Spinal cord (tissue), 9 donors: ENCODE measurements at regions not wholly inside any gene's neighbourhood (a gene's known extent, or its start where the extent isn't known, plus 50 kb on each side); places are given as distances from the start of the nearest gene placed in this dataset.

Experiments used
- DNase-seq, 6 donors: peaks; one replicate each; pipeline versions ENCODE4 v3.0.0 to v3.0.0-alpha.2; 2013 to 2015; ENCODE audit warnings: low spot score in 6 of 6, low read depth in 4 of 6
- H3K27ac ChIP-seq: one replicate; pipeline ENCODE4 v1.5.1; 2013; ENCODE audit warnings: low read depth, low read length, control low read depth
- H3K27me3 ChIP-seq: one replicate; pipeline ENCODE4 v1.6.1; 2013; ENCODE audit warnings: low read length; ENCODE audit not compliant: control insufficient read depth, insufficient read depth
- H3K36me3 ChIP-seq: one replicate; pipeline ENCODE4 v1.6.1; 2013; ENCODE audit warnings: low read length; ENCODE audit not compliant: control insufficient read depth, insufficient read depth
- H3K4me1 ChIP-seq: one replicate; pipeline ENCODE4 v1.6.1; 2013; ENCODE audit warnings: low read length; ENCODE audit not compliant: control insufficient read depth, insufficient read depth
- H3K4me3 ChIP-seq: one replicate; pipeline ENCODE4 v1.5.1; 2013; ENCODE audit warnings: low read depth, low read length, control low read depth
- H3K9me3 ChIP-seq: one replicate; pipeline ENCODE4 v1.6.1; 2013; ENCODE audit warnings: low read length; ENCODE audit not compliant: control insufficient read depth, insufficient read depth
- WGBS: methylation state at CpG from one replicate; pipeline ENCODE4 v1.1.5; 2013; ENCODE audit warnings: missing lambda C conversion rate; ENCODE audit not compliant: insufficient coverage; 5-methylcytosine and 5-hydroxymethylcytosine counted together
- donor health status: healthy.

DNA sequence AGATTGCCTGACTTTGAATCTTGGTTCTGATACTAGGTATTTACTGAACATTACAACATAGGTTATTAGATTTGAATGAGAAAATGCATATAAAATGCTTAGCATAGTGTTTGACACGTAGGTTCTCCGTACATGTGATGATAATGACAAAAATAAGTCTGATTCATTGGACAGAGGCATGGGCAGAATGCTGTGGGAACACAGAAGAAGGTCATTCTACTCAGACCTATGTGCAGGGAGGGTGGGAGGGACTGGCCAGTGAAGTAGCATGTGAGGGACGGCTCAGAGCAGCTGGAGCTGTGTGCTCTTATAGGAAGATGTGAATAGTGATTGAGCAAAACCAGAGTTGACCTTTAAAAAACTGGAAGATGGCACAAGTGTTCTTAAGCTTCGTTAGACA, 256.8 kb upstream of the RAG2 start:
- WGBS = 100% methylated on average over 3 of the region's 4 CpGs
- H3K36me3 ChIP-seq = no peaks in the 10 kb centered on the region
- no peaks in the 10 kb centered on the region for H3K27me3 ChIP-seq
- DNase-seq = no peak
- no peak overlapping the region for H3K4me3 ChIP-seq
- no peaks in the 10 kb centered on the region for H3K9me3 ChIP-seq
- H3K27ac ChIP-seq = no peak overlapping the region
- H3K4me1 ChIP-seq = no peaks in the 10 kb centered on the region

DNA sequence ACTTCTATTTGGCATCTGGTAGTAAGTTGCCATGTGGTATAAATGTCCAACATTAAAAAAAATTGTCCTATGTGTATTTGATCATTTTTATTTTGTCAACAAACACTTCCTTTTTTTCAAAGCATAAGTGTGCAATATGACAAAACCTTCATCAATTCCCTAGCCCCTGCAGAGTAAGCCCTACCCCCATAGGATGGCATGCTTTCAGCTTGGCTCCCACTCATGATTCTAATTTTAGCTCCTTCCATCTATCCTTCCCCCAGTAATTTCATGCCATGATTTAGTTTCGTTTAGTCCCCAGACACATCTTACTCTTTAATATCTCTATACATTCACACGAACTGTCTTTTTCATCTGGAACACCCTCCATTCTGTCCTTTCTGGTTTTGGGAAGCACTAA, 250.6 kb upstream of the RAG2 start:
- 91% methylated on average over 2 of the region's 2 CpGs for WGBS
- peak in 1 of 6 donors; percentile 28 for DNase-seq
- no peak overlapping the region for H3K4me3 ChIP-seq
- no peaks in the 10 kb centered on the region for H3K36me3 ChIP-seq
- H3K27me3 ChIP-seq = no peaks in the 10 kb centered on the region
- no peak overlapping the region for H3K27ac ChIP-seq
- no peaks in the 10 kb centered on the region for H3K9me3 ChIP-seq
- no peaks in the 10 kb centered on the region for H3K4me1 ChIP-seq

DNA sequence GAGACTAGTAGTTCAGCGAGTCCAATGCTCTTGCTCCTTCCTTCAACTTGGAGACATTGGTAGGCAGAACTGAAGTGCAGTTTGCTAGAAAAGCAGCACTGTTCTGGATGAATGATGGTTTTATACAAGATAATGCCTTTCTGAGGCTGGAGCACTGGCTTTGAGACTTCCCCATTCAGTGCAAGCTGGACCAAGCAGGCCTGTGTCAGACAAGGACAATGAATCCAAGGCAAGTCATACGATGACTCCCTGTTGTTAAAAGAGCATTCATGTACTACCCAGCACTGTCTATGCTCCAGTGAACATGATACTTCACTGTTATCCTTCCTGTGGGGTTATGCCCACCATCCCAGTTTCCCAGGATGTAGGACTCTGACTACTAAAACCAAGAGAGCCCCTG, 242.3 kb upstream of the RAG2 start:
- no peak overlapping the region for H3K27ac ChIP-seq
- peak in 1 of 6 donors; percentile 24 for DNase-seq
- H3K27me3 ChIP-seq = no peaks in the 10 kb centered on the region
- H3K4me1 ChIP-seq = peaks cover 5% of the 10 kb centered on the region
- no peaks in the 10 kb centered on the region for H3K9me3 ChIP-seq
- H3K36me3 ChIP-seq = no peaks in the 10 kb centered on the region
- no peak overlapping the region for H3K4me3 ChIP-seq
- WGBS = 17% methylated on average over 1 of the region's 2 CpGs

DNA sequence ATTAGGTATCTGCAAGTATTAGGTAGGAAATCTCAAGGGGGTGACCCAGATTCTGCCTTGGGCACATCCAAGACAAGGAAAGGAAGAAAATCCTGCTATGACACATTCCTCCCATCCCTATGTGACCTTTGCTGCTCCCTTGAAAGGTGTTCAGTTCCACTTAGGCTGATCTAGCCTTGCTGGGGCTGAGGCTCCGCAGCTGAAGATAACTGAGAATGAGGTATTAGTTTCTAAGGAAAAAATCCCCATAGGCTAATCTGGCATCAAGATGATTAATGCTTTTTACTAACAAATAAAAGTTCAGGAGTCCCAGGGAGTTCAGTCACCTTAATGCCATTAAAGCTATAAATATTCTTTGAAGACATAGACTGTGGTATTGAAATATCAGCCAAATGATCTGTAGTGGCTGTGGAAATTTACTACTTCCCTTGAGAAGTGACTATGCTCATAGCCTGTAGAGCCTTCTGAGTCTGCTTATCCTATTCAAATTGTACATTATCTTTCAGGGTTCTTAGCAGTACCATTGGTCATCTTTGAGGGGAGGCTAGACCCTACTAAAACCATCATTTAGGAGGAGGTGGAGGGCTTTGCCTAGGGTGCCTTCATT, 239.9 kb upstream of the RAG2 start:
- no peaks in the 10 kb centered on the region for H3K36me3 ChIP-seq
- no peak for DNase-seq
- no CpG with 5 or more reads among the region's 1 CpG for WGBS
- H3K4me3 ChIP-seq = no peak overlapping the region
- H3K9me3 ChIP-seq = no peaks in the 10 kb centered on the region
- peaks cover 5% of the 10 kb centered on the region for H3K4me1 ChIP-seq
- no peak overlapping the region for H3K27ac ChIP-seq
- H3K27me3 ChIP-seq = no peaks in the 10 kb centered on the region

DNA sequence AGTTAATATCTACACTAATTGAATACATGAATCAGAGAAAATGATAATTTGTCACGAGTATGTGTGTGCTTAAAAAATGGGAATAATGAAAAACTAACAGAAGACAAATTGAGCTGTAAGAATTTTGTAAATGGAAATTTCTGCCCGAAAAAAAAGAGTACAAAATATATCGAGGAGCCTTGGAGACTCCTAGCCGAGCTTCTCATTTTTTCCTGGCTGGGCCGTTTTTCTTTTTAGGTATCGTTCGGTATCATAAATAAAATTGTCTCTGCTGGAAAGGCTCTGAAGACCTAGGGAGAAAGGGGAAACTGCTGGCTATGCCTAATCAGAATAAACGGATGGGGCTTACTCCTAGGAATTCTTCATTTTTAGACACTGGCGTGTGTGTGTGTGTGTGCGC, 227.2 kb upstream of the RAG2 start:
- no peak overlapping the region for H3K27ac ChIP-seq
- no peak for DNase-seq
- no peaks in the 10 kb centered on the region for H3K27me3 ChIP-seq
- H3K9me3 ChIP-seq = no peaks in the 10 kb centered on the region
- no peak overlapping the region for H3K4me3 ChIP-seq
- 84% methylated on average over 10 of the region's 10 CpGs for WGBS
- no peaks in the 10 kb centered on the region for H3K36me3 ChIP-seq
- H3K4me1 ChIP-seq = no peaks in the 10 kb centered on the region

DNA sequence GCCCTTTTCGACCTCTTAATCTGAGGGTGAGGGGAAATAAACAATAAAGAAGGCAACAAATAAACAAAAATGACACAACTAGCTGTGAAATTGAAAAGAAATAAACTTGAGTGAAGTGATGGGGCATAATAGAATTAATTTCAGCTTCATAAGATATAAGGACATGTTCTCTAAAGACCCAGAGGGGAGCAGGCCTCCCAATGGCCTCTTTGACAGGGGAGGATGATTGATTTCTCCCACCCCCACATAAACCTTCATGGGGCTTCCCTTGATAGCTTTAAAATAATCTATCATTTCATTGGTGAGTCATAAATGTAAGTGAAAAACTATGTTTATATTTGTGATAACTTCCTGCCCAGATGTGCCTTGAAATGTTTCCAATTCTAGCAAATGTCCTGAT, 226.3 kb upstream of the RAG2 start:
- H3K36me3 ChIP-seq = no peaks in the 10 kb centered on the region
- H3K27me3 ChIP-seq = no peaks in the 10 kb centered on the region
- no peak for DNase-seq
- WGBS = no CpG with 5 or more reads among the region's 1 CpG
- H3K9me3 ChIP-seq = no peaks in the 10 kb centered on the region
- H3K4me3 ChIP-seq = no peak overlapping the region
- no peaks in the 10 kb centered on the region for H3K4me1 ChIP-seq
- H3K27ac ChIP-seq = no peak overlapping the region

DNA sequence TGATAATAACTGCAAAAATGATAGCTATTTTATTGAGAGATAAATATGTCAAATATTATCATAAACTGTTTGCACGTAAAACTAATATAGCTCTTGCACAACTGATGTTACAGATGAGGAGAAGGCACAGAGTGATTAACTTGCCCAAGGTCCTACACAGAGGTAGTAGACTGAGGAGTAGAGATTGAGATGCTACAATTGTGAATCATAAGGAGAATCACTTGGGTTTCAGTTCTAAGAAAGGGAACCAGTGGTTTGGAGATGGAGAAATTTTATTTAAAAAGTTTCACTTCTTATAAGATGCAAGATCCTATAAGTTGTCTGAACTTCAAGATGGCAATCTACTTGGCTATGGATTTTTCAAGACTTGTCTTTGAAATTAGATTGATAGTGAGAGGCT, 224.8 kb upstream of the RAG2 start:
- Histone ChIP-seq H3K4me1 (no peaks in the 10 kb centered on the region), H3K9me3 (no peaks in the 10 kb centered on the region)
- no CpG with 5 or more reads among the region's 1 CpG for WGBS

DNA sequence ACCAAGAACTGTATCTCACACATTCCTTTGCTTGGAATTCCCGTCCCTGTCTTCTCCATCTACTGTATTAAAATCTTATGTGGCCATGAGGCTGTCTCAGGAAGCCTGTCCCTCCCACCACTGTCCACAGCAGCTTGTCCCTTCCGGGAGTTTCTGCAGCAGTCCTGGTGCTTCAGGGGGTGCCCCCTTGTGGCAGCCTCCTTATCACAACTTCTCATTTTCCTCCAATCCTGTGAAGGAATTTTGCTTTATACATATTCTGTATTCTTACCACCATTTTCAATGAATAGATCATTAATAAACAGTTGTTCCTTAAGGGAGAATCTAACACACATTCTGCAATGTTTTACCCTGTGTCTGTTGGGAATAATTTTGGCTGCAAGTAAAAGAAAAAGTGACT, 220.4 kb upstream of the RAG2 start:
- DNase-seq = no peak
- Histone ChIP-seq H3K4me1 (no peaks in the 10 kb centered on the region), H3K9me3 (no peaks in the 10 kb centered on the region), H3K4me3 (no peak overlapping the region), H3K36me3 (no peaks in the 10 kb centered on the region), H3K27ac (no peak overlapping the region), H3K27me3 (no peaks in the 10 kb centered on the region)
- WGBS = 88% methylated on average over 1 of the region's 2 CpGs

More for the DNA sequence above, 224.8 kb upstream of the RAG2 start:
- no peak overlapping the region for H3K4me3 ChIP-seq
- H3K36me3 ChIP-seq = no peaks in the 10 kb centered on the region
- DNase-seq = no peak
- H3K27ac ChIP-seq = no peak overlapping the region
- no peaks in the 10 kb centered on the region for H3K27me3 ChIP-seq

DNA sequence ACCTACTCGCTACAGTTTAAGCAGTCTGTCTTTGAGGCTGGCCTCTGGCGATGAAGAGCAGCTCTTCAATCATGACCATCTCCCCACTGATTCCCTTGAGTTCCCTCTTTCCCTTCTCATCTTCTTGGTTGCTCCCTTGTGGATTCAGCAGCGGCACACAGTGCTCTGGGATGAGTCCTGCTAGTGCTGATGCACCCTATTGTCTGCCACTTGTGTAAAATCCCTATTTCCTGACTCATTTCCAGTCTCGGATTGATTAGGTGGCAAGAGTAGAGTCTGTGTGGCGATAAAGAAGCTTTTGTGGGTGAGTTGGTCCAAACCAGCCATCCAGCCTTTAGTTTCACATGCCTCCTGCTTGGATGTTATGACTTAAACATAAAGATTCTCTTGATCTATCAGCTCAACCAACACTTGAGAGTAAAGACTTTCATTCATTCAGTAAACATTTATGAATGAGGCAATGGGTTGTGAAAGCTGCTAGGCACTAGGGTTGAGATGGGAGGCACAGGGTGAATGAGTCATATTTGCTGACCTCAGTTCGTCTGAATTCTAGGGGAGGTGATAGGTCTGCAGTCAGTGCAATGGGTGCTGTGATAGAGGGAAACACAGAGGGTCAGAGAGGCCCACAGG, 219.4 kb upstream of the RAG2 start:
- no peaks in the 10 kb centered on the region for H3K4me1 ChIP-seq
- no peaks in the 10 kb centered on the region for H3K36me3 ChIP-seq
- no peak overlapping the region for H3K4me3 ChIP-seq
- WGBS = 89% methylated on average over 4 of the region's 6 CpGs
- no peaks in the 10 kb centered on the region for H3K27me3 ChIP-seq
- H3K9me3 ChIP-seq = no peaks in the 10 kb centered on the region
- H3K27ac ChIP-seq = no peak overlapping the region
- DNase-seq = no peak

DNA sequence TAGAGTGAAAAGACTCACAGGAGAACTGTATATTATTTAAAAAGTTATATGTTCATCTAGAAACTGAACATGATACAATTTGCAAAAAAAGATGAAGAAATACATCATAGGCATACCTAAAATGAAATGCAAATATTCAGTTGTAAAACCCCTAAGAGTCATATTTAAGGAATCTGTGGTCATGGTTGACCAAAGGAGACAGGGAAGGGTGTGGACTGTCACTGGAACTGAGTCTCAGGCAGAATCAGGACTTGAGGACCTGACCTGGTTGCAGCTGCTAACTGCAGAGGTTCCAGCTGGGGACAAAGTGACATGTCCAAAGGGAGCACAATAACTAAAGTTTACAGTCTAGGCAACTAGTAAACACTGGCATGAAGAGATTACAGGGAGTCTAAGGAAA, 211.3 kb upstream of the RAG2 start:
- Histone ChIP-seq H3K9me3 (no peaks in the 10 kb centered on the region), H3K27me3 (no peaks in the 10 kb centered on the region), H3K4me3 (no peak overlapping the region), H3K27ac (no peak overlapping the region), H3K4me1 (no peaks in the 10 kb centered on the region), H3K36me3 (no peaks in the 10 kb centered on the region)
- no peak for DNase-seq
